ENCODE measurements at regions not wholly inside any gene's neighbourhood (a gene's known extent, or its start where the extent isn't known, plus 50 kb on each side); places are given as distances from the start of the nearest gene placed in this dataset.

GRCh38 chr2:204261846-204262245 is 283.4 kb upstream of the PARD3B start:
- TF ChIP-seq, protein P1, sequence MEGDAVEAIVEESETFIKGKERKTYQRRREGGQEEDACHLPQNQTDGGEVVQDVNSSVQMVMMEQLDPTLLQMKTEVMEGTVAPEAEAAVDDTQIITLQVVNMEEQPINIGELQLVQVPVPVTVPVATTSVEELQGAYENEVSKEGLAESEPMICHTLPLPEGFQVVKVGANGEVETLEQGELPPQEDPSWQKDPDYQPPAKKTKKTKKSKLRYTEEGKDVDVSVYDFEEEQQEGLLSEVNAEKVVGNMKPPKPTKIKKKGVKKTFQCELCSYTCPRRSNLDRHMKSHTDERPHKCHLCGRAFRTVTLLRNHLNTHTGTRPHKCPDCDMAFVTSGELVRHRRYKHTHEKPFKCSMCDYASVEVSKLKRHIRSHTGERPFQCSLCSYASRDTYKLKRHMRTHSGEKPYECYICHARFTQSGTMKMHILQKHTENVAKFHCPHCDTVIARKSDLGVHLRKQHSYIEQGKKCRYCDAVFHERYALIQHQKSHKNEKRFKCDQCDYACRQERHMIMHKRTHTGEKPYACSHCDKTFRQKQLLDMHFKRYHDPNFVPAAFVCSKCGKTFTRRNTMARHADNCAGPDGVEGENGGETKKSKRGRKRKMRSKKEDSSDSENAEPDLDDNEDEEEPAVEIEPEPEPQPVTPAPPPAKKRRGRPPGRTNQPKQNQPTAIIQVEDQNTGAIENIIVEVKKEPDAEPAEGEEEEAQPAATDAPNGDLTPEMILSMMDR (IDR thresholded peaks at IDR 0.05; ENCODE audit: insufficient read depth, low read length): no peak
- no peak for DNase-seq (ENCODE audit: low read depth)
- H3K4me3 ChIP-seq (ENCODE audit: low read depth, low read length): no peak overlapping the region

DNA sequence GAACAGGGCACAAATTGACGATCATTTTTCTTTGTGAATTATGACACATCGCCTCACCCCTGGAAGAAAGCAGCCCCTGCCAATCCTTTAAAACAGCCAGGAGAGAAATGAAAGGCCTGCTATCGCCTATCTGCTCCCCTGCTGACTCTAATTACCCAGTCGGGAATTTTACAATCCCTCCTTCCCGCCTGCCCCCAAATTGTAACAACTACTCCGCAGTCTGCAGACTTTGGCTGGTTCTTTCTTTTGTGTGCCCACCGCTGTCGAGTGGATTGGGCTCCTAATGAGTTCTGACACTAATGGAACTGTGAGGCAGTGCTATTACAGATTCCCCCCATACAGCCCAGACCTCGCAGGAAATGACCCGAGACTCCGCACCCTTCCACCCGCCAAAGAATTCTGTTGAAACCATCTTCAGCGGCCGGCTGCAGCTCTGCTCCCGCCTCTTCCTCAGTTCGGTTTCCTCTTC is 281.2 kb upstream of the PARD3B start:
- TF ChIP-seq, protein P1 (IDR thresholded peaks at IDR 0.05; ENCODE audit: insufficient read depth, low read length): no peak
- DNase-seq (ENCODE audit: low read depth): no peak
- no peak overlapping the region for H3K4me3 ChIP-seq (ENCODE audit: low read depth, low read length)

- DNase-seq (ENCODE audit: low read depth): no peak
- TF ChIP-seq, protein P1 (IDR thresholded peaks at IDR 0.05; ENCODE audit: insufficient read depth, low read length): no peak
- no peak overlapping the region for H3K4me3 ChIP-seq (ENCODE audit: low read depth, low read length)
These were observed 280.6 kb upstream of the PARD3B start for GRCh38 chr2:204264621-204265140.

DNA sequence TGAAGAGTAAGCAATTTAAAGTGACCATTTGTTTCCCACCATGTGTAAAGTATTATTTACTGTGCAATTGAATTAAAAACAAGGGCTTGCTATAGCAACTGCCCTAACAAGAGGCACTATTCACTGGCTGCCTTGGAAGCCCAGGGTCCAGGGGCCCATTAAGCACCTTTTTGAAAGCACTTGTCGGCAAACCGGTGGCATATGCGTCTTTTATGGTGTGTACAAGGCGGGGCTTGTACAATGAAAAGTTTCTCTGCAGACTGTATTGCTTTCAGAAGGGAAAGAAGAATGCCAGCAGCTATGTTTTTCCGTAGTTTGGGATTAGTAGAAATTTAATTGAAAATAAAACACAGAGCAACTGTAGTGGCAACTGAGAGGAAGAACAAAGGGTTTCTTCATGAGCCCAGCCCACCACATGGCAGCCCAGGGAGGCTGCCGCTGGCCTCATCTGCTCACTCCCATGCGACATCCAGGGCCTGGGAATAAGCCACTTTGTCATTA is 279.5 kb upstream of the PARD3B start:
- TF ChIP-seq, protein P1 (IDR thresholded peaks at IDR 0.05; ENCODE audit: insufficient read depth, low read length): no peak
- DNase-seq (ENCODE audit: low read depth): no peak
- H3K4me3 ChIP-seq (ENCODE audit: low read depth, low read length): no peak overlapping the region

DNA sequence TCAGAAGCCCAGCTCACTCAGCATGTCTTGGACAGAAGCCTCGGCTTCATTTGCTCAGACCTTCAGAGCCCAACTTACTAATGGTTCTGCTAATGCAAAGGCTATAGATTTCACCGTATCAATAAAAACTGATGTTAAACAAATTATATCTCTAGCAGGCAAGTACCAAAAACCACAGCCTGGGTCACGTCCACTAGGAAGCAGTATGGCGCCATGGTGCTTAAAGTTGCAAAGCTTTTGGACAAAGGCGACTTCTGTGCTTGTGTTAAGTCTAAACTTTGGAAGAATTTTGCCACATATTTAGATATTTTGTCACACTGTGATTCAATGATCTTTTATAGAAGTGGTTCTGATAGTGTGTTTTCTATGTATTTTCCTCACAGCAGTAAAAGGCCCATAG is 276.8 kb upstream of the PARD3B start:
- TF ChIP-seq, protein P1 (IDR thresholded peaks at IDR 0.05; ENCODE audit: insufficient read depth, low read length): no peak
- no peak overlapping the region for H3K4me3 ChIP-seq (ENCODE audit: low read depth, low read length)
- no peak for DNase-seq (ENCODE audit: low read depth)

DNA sequence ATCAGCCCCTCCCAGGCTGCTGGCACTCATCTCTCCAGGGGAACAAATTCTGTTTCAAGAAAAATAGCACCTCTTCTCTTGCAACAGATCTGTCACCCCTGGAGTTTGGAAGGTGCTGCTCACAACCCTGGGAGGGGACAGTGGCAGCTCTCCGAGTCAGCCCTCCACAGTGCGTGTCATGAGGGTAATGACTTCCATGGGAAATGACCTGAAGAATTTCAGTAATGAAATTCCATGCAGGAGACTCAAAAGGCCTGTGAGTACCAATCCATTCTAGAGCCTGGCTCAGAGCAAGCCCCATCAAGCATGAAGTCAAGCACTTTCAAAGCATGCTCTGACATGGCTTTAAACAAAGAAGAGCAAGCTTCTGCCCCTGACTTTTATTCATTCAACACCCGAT is 276.3 kb upstream of the PARD3B start:
- no peak for DNase-seq (ENCODE audit: low read depth)
- no peak overlapping the region for H3K4me3 ChIP-seq (ENCODE audit: low read depth, low read length)
- TF ChIP-seq, protein P1 (IDR thresholded peaks at IDR 0.05; ENCODE audit: insufficient read depth, low read length): no peak

DNA sequence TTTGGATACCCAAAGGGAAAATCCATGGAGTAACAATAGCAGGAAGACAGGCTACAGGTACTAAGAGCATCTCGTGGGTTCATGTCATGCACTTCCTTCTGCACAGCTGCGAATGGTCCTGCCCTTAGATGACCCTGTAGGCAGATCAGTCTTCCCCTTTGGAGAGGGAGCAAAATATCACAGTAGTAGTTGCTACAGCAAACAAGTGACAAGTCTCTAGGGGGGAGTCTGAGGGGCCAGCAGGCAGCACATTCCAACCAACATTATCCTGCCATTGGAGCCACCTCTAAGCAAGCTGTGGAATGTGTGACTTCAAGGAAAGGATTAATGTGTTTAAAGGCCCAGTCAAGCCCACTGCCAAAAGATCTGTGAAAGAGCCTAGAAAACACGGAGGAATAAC is 273.2 kb upstream of the PARD3B start:
- DNase-seq (ENCODE audit: low read depth): no peak
- no peak overlapping the region for H3K4me3 ChIP-seq (ENCODE audit: low read depth, low read length)
- TF ChIP-seq, protein P1 (IDR thresholded peaks at IDR 0.05; ENCODE audit: insufficient read depth, low read length): no peak

All from fibroblast of the aortic adventitia (primary cell).